Stimulated activated CD4-positive, alpha-beta T cell treated with anti-CD3 and anti-CD28 coated beads, Interleukin-12 subunit alpha, Interleukin-12 subunit beta, amount 100 ng/mL, for 4 hours (primary cell): ENCODE measurements at regions not wholly inside any gene's neighbourhood (a gene's known extent, or its start where the extent isn't known, plus 50 kb on each side); places are given as distances from the start of the nearest gene placed in this dataset.
"Not testable (repeated sequence)": the region's sequence is repeated elsewhere in the genome, so short reads cannot be mapped to it uniquely, and the experiment has no call there.

Source experiments
- DNase-seq: peaks from one replicate; pipeline ENCODE4 v3.0.0-alpha.2; 2020

DNA sequence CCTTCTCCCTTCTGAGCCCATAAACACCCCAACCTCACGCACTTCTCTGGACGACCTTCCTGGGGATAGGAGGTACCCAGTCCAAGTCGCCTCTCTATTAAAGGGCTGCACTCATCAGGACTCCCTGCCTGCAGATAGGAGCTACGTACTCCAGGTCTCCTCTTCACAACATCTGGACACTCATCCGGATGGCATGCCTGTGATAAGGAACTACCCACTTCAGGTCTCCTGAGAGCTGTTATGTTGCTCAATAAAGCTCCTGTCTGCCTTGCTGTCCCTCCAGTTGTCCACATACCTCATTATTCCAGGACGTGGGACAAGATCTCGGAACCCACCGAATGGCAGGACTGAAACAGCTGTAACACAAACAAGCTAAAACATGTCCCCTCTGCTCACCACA, 548.0 kb downstream of the TBC1D32 start:
- no peak for DNase-seq

DNA sequence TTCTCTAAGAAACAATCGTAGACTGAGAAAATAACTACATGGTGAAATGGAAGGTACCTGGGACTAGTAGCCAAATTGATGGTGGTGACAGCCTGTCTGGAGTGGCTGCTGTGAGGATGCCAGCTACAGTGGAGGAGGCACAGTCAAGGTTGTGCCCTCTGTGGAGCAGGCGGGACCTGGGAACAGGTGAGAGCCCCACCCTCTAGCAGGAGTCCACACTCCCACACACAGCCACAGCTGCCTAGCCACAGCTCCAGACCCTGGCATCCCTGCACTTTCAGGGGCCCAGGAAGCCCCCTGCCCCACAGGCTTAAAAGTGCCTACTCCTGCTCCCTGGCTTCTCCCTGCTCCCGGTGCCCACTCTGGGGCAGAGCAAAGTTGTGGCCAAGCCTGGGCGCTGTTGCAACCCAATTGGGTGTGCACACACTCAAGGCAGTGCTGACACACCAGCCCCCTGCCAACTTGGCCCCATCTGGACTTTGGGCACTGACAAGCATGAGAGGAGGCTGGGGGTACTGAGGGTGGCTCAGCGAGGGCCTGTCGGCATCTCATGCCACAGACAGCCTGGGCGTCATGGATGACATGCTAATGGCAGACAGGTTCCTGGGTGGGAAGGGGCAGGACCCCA, 548.7 kb downstream of the TBC1D32 start:
- no peak for DNase-seq

DNA sequence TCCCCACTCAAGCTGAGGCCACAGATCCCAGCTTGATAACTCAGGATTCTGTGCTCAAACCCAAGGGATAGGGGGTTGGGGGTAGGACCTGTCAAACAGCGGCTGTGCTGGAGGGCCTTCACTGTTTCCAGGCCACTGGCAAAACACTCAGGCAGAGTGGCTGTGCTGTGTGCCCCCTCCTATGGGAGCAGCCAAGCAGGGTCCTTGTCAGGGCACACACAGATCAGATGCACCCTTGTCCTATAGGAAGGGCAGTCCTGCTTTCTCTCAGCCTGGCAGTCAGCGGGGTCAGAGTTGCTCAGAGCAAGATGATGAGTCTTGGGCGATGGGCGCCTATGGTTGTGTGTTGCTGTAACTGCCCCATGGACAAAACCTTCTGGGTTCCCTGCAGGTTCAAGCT, 554.8 kb downstream of the TBC1D32 start:
- no peak for DNase-seq

DNA sequence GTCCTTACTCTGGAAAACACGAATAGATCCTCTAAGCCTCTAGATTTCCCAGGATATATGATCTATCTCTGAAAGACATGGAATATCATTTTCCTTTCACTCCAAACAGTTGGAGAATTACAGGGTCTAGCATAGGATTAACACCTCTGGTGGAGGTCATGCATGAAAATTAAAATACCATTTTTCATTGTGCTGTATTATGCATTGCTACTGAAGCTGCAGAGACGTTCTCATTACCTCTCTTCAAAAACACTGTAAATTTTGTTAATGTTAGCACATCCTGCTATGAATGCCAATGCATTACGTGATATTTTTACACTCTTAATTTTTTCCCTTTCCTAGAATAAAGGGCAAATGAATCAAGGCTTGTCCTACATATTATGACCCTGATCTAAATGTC, 558.6 kb downstream of the TBC1D32 start:
- DNase-seq = no peak

DNA sequence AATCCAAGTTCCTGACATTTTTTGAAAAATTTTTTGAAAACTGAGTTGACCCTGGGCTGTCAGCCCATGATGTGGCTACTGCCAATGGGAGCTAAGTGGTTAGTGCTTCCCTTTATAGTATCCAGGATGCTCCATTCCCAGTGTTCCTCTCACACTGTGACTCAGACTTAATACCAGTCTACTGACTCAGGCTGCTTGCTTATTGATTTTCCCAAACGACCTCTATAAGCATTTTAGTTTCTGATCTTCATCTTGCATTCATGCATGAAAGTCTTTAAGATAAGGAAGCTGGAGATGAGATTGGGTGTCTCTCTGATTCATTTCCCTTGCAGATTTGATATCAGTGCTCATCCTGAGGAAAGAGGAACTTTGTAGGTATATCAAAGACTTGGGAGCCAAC, 560.0 kb downstream of the TBC1D32 start:
- DNase-seq = no peak

DNA sequence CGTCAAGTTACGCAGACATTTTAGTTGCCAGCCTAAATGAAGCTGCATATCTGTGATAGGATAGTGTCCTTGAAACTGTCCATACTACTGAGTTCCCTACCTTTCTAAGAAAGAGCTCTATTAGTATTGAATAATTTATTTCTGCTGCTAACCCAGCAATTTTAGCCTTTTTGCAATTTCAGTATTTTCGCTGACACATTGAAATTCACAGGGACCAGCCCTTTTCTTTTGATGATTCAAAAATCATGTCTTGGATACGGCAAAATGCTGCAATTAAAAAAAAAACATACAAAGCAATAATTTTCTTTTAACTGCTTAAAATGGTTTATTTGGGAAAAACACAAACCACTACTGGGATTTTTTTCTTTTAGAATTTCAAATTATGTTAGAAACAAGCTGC, 563.3 kb downstream of the TBC1D32 start:
- DNase-seq = no peak

DNA sequence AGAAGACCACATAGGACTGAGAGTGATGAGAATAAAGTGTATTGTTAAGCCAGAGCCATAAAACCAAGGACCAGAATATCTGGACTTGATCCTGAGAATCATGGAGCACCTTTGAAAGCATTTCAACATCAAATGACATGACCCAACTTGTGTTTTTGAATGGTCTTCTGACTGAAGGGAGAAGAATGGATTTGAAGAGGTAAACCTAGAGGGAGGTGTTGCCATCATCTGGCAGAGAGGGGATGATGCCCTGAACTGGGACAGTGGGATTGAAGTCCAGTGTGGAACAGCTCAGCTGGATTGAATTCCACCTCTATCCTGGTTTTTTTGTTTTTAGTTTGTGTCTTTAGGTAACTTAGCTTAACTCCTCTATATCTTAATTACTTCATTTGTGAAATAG, 570.0 kb downstream of the TBC1D32 start:
- DNase-seq = no peak

DNA sequence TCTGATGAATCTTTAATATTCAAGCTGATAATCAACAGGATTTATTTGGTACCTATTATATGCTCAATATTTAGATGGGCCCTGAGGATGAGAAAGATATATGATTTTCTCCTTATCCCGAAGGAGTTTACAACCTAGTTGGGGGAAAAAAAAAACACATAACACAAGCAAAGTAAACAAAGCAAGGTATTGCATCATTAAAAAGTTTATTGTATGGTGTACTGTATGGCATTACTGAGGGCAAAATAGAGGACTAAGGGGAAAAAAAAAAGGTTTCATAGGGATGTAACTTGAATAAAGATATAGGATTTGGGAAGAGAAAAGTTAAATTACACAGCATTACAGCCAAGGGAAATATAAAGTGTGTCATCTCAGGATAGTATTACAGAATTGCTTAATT, 574.7 kb downstream of the TBC1D32 start:
- DNase-seq = no peak

DNA sequence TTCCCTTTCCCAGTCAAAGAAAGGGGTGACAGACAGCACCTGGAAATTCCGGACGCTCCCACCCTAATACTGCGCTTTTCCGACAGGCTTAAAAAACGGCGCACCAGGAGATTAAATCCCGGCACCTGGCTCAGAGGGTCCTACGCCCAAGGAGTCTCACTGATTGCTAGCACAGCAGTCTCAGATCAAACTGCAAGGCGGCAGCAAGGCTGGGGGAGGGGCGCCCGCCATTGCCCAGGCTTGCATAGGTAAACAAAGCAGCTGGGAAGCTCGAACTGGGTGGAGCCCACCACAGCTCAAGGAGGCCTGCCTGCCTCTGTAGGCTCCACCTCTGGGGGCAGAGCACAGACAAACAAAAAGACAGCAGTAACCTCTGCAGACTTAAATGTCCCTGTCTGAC, 585.7 kb downstream of the TBC1D32 start:
- not testable (repeated sequence) for DNase-seq

DNA sequence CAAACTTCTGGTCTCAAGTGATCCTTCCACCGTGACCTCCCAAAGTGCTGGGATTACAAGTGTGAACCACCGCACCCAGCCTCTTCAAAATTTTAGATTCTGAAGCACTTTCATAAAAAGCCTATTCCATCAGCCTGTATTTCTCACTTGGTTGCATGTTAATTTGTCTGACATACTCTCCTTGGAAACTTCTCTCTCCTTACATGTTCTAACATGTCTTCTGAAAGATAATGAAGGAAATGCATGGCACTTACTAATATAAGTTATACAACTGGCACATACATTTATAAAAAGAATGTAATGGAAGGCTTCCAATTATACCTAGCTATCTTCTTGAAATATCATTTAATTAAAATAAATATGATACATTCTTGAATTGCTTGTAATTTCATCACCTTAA, 597.5 kb downstream of the TBC1D32 start:
- DNase-seq = no peak

DNA sequence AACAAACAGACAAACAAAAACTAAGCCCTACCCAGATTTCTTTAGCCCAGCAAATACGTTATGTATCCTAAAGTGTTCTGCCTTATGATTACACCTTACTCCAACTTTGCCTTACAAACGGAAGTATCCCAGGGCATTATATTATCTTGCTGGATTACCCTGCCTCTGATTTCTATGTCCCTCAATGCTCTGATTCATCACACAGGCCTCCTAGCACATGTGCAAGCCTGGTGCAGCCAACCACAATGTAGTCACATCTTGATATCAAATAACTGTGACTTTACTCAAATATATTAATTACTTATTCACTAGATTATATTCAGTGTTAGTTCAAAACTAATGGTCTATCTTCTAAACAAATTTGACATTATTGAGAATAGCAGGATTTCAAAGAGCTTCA, 598.6 kb downstream of the TBC1D32 start:
- no peak for DNase-seq

DNA sequence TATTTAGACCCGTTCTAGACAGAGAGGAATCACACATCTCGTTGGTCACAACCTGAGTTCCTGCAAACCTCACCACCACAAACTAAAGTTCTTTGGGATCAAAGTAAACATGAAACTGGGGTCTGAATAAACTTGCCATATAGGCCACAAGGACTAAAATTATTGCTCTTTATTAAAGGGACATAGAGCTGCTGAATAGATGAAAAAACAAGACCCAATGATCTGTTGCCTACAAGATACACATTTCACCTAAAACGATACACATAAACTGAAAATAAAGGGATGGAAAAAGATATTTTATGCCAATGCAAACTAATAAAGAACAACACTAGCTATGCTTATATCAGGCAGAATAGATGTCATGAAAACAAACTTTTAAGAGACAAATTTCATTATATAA, 623.0 kb downstream of the TBC1D32 start:
- DNase-seq = no peak

DNA sequence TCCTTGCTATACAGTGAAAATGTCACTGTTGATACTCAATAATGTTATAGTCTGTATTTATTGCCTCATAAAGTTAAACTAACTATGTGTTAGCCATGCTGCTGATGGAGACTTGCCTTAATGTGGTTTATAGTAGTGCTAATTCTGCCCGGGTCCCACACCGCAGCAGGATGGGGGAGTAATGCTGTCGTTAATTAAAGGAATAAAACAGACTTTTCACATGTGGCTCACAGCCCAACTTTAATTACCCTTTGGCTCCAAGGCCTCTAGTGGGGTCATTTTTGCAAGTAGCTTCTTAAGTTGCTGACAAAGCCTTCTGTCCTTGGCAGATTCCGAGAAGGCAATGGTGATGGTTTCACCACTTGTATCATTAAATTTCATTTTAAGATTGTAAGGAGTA, 634.3 kb downstream of the TBC1D32 start:
- no peak for DNase-seq

DNA sequence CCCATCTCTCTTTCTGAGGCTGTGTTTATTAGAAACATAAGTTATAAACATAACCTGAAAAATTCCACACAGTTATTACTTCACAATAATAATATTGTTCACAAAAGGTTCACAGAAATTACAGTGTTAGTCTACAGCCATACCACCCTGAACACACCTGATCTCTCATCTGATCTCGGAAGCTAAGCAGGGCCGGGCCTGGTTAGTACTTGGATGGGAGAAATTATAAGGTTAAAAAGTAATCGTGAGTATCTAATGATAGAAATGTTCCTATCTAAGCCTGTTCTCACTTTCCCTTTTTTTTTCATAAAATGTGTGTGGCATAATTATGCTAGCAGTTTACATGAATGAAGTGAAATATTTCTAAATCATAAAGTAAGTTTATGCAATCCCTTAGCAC, 647.8 kb downstream of the TBC1D32 start:
- no peak for DNase-seq

DNA sequence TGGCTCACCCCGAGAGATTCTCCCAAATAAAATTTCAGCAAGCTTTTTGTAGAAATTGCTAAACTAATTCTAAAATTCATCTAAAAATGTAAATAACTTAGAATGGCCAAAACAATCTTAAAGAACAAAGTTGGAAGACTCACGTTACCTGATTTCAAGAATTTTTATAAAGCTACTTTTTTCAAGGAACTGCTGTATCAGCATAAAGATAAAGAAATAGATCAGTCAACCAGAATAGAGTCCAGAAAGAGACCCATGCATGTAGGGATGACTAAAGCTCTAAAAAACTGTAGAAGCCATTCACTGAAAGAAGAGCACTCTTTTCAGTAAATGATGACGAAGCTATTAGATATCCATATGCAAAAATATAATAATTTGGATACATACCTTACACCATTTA, 652.1 kb downstream of the TBC1D32 start:
- no peak for DNase-seq

DNA sequence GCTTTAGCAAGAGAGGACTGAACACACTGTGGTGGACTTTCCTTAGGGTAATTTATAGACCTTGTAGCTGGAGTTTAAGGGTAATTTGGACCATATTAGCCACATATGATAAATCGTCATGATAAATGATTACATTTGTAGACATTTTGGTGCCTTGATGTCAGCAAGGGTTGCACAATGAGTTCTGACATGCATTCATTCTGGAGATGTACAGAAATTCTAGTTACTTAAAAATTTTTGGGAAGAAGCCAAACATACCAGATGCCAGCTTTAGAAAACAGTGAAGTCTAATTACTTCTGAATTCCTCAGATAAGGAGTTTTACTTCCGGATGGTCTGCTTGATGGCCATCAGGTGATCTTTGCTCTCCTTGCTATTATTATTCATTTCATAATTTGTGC, 653.1 kb downstream of the TBC1D32 start:
- DNase-seq = no peak

DNA sequence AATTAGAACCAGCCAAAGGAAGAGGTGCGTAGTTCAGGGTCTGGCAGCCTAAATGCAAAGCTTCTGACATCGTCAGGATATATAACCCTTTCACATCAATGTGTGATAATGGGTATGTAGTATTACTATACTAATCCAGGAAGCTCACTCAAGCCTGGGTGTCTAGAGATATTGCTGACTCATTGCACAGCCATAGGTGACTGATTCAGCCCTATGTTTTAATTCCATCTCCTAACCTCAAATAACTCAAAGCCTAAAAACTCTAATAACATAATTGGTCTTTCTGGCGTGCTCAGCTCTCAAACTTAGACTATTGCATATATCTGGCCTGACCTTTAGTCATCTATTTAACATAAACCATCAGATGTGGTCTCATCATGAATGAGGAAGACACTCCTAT, 658.4 kb downstream of the TBC1D32 start:
- DNase-seq = no peak

DNA sequence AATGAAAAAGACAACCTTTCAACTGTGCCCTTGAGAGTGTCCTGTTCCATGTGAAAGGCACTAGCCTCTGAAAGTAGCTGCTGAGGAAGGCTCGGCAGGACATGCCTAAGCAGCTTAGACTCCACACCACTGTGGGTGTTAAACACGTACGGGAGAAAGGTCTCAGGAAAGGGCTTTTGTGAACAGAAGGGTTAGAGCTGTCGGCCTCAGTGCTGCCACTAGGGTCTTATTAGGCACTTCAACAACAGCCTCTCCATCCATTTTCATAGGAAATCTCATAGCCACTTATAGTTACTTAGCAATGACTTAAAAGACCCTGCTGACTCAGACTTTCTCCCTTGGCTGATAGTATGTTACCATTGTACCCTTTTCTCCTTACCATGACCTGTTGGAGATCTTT, 662.8 kb downstream of the TBC1D32 start:
- DNase-seq = no peak

DNA sequence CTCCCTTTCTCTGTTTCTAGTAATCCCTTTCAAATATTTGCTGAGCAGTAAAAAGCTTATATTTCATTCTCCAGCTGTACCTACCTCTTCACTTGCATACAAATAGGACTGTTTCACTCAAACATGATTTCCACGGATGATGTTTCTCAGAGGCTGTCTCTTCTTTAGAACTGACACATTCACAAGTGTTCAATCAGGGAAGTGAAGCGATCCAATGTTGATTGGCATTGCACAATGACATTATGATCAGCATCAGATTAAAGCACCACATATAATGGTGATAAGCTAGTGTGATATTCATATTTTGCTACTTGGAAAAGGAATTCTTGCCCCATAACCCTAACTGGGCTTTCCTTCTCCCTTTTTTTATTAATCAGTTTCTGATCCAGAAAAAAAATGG, 681.8 kb downstream of the TBC1D32 start:
- DNase-seq = no peak

DNA sequence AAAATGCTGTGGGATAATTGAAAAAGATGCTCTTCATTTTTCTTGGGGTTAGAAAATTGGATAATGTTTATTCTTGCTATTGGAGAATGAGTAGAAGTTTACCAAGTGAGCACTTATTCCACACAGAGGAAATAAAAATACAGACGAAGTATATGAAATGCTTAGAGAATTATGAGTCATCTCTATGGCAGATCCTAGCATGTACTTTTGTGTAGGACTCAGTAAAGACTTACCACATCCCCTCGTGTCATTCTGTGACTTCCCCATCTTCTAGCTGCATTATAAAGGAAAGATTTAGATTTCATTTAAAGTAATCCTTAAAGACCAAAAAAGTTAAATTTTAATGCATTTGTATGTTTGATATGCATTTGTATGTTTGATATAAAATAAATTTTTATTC, 685.6 kb downstream of the TBC1D32 start:
- no peak for DNase-seq

DNA sequence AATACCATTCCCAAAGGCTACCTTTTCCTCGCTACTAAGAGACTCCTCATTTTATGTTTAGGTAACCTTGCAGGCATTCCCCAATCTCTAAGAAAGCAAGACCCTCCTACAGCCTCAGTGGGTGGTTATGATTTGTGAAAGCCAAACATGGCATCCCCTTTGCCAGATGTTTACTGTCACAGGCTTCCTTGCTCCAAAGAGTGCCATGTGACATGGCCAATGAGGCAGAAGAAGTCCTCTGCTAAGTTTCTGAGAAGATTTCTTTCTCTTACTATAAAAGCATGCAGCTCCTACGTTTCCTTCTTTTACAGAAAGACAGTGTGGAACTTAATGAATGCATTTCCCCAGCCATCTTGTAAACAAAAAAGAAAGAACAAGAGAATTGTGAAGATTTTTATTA, 688.2 kb downstream of the TBC1D32 start:
- DNase-seq = no peak

DNA sequence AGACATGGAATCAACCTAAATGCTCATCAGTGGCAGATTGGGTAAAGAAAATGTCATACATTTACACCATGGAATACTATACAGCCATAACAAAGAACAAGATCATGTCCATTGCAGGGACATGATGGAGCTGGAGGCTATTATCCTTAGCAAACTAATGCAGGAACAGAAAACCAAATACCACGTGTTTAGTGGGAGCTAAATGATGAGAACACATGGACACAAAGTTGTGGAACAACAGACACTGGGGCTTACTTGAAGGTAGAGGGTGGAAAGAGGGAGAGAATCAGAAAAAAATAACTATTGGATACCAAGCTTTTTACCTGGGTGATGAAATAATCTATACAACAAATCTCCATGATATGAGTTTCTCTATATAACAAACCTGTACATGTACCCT, 701.3 kb downstream of the TBC1D32 start:
- DNase-seq = no peak

DNA sequence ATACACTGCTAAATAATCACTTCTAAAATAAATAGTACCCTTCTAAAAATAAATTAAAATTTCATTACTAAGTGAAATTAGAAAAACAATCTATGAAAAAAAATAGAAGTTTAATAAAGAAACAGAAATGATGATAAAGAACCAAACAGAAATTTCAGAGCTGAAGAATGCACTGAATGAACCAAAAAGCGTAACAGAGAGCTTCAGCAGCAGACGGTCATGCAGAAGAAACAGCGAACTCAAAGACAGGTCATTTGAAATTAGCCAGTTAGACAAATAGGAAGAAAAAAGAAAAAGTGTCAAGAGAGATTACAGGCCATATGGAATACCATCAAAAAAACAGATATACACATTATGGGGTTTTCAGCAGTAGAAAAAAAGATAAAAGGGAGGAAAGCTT, 706.7 kb downstream of the TBC1D32 start:
- no peak for DNase-seq

DNA sequence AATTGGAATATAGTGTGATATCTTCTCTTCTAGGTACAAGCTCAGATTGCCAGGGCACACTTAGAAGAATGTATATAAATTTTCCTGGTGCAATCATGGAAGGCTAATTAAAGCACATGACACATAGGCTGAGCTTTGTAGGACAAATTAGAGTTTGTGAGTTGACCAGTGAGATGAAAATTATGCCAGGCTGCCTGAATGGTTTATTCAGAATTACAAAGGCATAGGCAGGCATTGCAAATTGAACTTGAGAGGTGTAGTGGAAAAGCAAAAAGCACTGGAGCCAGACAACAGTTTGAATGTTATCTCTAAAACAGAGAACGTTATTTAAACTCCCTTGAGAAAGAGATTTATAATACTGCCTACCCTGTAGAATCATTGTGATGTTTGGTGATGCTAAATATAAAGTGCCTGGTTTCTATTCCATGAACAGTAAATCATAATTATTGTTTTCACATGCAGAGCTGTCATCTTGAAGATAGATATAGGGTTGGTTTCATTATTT, 712.1 kb downstream of the TBC1D32 start:
- DNase-seq = no peak

DNA sequence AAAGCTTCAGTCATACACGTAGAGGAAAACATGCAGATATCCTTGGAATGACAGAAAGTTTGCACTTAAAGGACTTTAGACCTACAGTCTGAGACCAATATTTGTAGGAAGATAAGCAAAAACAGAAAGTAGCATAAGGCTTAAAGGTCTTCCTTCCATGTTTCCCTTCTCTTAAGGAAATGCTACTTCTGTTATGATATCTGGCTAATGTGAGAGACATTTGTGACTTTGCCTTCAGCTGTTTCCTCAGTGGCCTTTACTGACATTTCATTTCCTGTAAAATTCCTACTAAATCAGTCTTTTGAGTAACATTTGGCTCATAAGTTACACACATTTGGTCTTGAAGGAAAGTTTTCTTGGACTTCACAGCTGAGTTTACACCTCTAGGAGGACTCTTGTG, 713.4 kb downstream of the TBC1D32 start:
- DNase-seq = no peak

DNA sequence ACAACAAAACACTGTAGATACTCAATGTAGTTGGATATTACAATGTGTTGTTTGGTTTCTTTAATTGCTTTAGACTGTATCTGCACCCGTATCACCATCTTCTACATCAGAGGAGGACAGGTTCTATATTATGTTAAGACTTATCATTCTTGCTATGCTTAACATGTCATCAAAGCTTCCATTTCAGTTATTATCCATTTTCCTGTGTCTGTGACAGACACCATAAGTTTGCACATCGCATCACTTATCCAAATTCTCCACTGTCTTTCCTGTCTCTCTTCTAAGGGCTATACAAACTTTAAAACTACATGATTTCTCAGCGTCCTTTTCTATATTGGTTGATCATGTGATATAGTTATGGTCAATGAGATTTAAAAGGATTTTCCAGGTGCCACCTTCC, 719.0 kb downstream of the TBC1D32 start:
- DNase-seq = no peak
